ENCODE measurements at regions not wholly inside any gene's neighbourhood (a gene's known extent, or its start where the extent isn't known, plus 50 kb on each side); places are given as distances from the start of the nearest gene placed in this dataset.

GRCh38 chr2:65715323-65715722, 282.9 kb upstream of the SPRED2 start (continued):
- no peak for TF ChIP-seq TEAD4 (CRISPR knock-in tag; IDR thresholded peaks at IDR 0.05)

- TF ChIP-seq ERG (CRISPR knock-in tag; IDR thresholded peaks at IDR 0.05), result no peak
- no peak for TF ChIP-seq FOXP1 (CRISPR knock-in tag; IDR thresholded peaks at IDR 0.05; ENCODE audit: borderline replicate concordance)
- TF ChIP-seq AFF4 (CRISPR knock-in tag; IDR thresholded peaks at IDR 0.05; ENCODE audit: borderline replicate concordance), result no peak
- TF ChIP-seq NR2C2 (CRISPR knock-in tag; IDR thresholded peaks at IDR 0.05), result no peak
- TF ChIP-seq EMX1 (CRISPR knock-in tag; IDR thresholded peaks at IDR 0.05), result no peak
- no peak for TF ChIP-seq GRHL2 (CRISPR knock-in tag; IDR thresholded peaks at IDR 0.05; ENCODE audit: insufficient replicate concordance, severe bottlenecking)
- TF ChIP-seq, protein P1, sequence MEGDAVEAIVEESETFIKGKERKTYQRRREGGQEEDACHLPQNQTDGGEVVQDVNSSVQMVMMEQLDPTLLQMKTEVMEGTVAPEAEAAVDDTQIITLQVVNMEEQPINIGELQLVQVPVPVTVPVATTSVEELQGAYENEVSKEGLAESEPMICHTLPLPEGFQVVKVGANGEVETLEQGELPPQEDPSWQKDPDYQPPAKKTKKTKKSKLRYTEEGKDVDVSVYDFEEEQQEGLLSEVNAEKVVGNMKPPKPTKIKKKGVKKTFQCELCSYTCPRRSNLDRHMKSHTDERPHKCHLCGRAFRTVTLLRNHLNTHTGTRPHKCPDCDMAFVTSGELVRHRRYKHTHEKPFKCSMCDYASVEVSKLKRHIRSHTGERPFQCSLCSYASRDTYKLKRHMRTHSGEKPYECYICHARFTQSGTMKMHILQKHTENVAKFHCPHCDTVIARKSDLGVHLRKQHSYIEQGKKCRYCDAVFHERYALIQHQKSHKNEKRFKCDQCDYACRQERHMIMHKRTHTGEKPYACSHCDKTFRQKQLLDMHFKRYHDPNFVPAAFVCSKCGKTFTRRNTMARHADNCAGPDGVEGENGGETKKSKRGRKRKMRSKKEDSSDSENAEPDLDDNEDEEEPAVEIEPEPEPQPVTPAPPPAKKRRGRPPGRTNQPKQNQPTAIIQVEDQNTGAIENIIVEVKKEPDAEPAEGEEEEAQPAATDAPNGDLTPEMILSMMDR (IDR thresholded peaks at IDR 0.05), result no peak
- TF ChIP-seq, protein P2, sequence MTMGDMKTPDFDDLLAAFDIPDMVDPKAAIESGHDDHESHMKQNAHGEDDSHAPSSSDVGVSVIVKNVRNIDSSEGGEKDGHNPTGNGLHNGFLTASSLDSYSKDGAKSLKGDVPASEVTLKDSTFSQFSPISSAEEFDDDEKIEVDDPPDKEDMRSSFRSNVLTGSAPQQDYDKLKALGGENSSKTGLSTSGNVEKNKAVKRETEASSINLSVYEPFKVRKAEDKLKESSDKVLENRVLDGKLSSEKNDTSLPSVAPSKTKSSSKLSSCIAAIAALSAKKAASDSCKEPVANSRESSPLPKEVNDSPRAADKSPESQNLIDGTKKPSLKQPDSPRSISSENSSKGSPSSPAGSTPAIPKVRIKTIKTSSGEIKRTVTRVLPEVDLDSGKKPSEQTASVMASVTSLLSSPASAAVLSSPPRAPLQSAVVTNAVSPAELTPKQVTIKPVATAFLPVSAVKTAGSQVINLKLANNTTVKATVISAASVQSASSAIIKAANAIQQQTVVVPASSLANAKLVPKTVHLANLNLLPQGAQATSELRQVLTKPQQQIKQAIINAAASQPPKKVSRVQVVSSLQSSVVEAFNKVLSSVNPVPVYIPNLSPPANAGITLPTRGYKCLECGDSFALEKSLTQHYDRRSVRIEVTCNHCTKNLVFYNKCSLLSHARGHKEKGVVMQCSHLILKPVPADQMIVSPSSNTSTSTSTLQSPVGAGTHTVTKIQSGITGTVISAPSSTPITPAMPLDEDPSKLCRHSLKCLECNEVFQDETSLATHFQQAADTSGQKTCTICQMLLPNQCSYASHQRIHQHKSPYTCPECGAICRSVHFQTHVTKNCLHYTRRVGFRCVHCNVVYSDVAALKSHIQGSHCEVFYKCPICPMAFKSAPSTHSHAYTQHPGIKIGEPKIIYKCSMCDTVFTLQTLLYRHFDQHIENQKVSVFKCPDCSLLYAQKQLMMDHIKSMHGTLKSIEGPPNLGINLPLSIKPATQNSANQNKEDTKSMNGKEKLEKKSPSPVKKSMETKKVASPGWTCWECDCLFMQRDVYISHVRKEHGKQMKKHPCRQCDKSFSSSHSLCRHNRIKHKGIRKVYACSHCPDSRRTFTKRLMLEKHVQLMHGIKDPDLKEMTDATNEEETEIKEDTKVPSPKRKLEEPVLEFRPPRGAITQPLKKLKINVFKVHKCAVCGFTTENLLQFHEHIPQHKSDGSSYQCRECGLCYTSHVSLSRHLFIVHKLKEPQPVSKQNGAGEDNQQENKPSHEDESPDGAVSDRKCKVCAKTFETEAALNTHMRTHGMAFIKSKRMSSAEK (CRISPR knock-in tag; IDR thresholded peaks at IDR 0.05; ENCODE audit: borderline replicate concordance), result no peak
- TF ChIP-seq TEAD4 (CRISPR knock-in tag; IDR thresholded peaks at IDR 0.05), result no peak
- TF ChIP-seq RORB (CRISPR knock-in tag; IDR thresholded peaks at IDR 0.05), result no peak
- TF ChIP-seq MYBL2 (CRISPR knock-in tag; IDR thresholded peaks at IDR 0.05), result no peak
- TF ChIP-seq, protein P3, sequence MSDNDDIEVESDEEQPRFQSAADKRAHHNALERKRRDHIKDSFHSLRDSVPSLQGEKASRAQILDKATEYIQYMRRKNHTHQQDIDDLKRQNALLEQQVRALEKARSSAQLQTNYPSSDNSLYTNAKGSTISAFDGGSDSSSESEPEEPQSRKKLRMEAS (CRISPR knock-in tag; IDR thresholded peaks at IDR 0.05), result no peak
- no peak for TF ChIP-seq CREB1 (CRISPR knock-in tag; IDR thresholded peaks at IDR 0.05)
- no peak for TF ChIP-seq ELF4 (CRISPR knock-in tag; IDR thresholded peaks at IDR 0.05; ENCODE audit: low read depth)
- no peak for TF ChIP-seq ZNF232 (CRISPR knock-in tag; IDR thresholded peaks at IDR 0.05)
- TF ChIP-seq ZMAT4 (CRISPR knock-in tag; IDR thresholded peaks at IDR 0.05), result no peak
- TF ChIP-seq ZNF416 (CRISPR knock-in tag; IDR thresholded peaks at IDR 0.05), result no peak
- TF ChIP-seq E2F4 (CRISPR knock-in tag; IDR thresholded peaks at IDR 0.05; ENCODE audit: borderline replicate concordance, low read depth), result no peak
- TF ChIP-seq, protein P4, sequence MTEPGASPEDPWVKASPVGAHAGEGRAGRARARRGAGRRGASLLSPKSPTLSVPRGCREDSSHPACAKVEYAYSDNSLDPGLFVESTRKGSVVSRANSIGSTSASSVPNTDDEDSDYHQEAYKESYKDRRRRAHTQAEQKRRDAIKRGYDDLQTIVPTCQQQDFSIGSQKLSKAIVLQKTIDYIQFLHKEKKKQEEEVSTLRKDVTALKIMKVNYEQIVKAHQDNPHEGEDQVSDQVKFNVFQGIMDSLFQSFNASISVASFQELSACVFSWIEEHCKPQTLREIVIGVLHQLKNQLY (CRISPR knock-in tag; IDR thresholded peaks at IDR 0.05), result no peak
- ChIA-PET POLR2A (no interaction called here), CTCF (no interaction called here)
- H3K27me3 Mint-ChIP-seq (ENCODE audit: low read depth), result no peaks in the 10 kb centered on the region
- H3K36me3 Mint-ChIP-seq, result no peaks in the 10 kb centered on the region
- H3K27ac Mint-ChIP-seq, result no peak overlapping the region
- H3K4me1 Mint-ChIP-seq, result 0 out of 2 replicates have a peak, but pooled peaks cover 4% of the 10 kb centered on the region
- no peaks in the 10 kb centered on the region for H3K9me3 Mint-ChIP-seq
- no peak for DNase-seq (ENCODE audit: low spot score)
- no peak overlapping the region for H3K4me3 Mint-ChIP-seq
- ATAC-seq, result no peak
Measured at GRCh38 chr2:65714866-65715265, 282.5 kb upstream of the SPRED2 start.

All from WTC11 (cell line).